GM12878 (cell line): ENCODE measurements at regions not wholly inside any gene's neighbourhood (a gene's known extent, or its start where the extent isn't known, plus 50 kb on each side); places are given as distances from the start of the nearest gene placed in this dataset.
A peak's percentile ranks its signal among the peaks of the same experiment; 100 is the strongest.

Experiments
- ASH2L ChIP-seq: fragments of 300-600, 200-600 bp; sonication (generic); IDR thresholded peaks from 2 replicates; pipeline ENCODE4 v1.6.1; 2017; ENCODE audit warnings: low read depth, mild to moderate bottlenecking, borderline replicate concordance
- BHLHE40 ChIP-seq, 2 experiments: fragments of 450-650 bp in 1 of 2; IDR thresholded peaks; 2 replicates each; pipeline ENCODE4 v1.6.1; 2011 to 2017; ENCODE audit warnings: low read depth in 2 of 2, borderline replicate concordance in 1 of 2, improper control_type of control experiment in 1 of 2, low read length in 1 of 2, mild to moderate bottlenecking in 1 of 2
- EP300 ChIP-seq, 2 experiments: fragments of 150-350 bp in 1 of 2; IDR thresholded peaks; 2 replicates each; pipeline ENCODE4 v1.6.1; 2011 to 2012; ENCODE audit warnings: low read depth in 2 of 2, low read length in 2 of 2, borderline replicate concordance in 1 of 2, improper control_type of control experiment in 1 of 2, inconsistent platforms in 1 of 2; ENCODE audit not compliant: control insufficient read depth in 1 of 2
- ESRRA ChIP-seq: IDR thresholded peaks from 2 replicates; pipeline ENCODE4 v1.6.1; 2012; ENCODE audit warnings: mild to moderate bottlenecking, low read length, improper control_type of control experiment
- FOXM1 ChIP-seq: IDR thresholded peaks from 2 replicates; pipeline ENCODE4 v1.6.1; 2012; ENCODE audit warnings: low read depth, mild to moderate bottlenecking, inconsistent platforms, low read length, moderate library complexity
- GABPA ChIP-seq: IDR thresholded peaks from 2 replicates; pipeline ENCODE4 v1.6.1; 2014; ENCODE audit warnings: antibody characterized with exemption, low read depth, mild to moderate bottlenecking, inconsistent platforms
- IKZF1 ChIP-seq: fragments of 450-650 bp; conservative IDR thresholded peaks from 2 replicates; pipeline ENCODE4 v1.6.1; 2017; ENCODE audit warnings: antibody characterized with exemption, mild to moderate bottlenecking
- IRF3 ChIP-seq: fragments of 450-650 bp; IDR thresholded peaks from 2 replicates; pipeline ENCODE4 v1.6.1; 2014; ENCODE audit warnings: mild to moderate bottlenecking
- POLR2AphosphoS5 ChIP-seq: IDR thresholded peaks from 2 replicates; pipeline ENCODE4 v1.6.1; 2011; ENCODE audit warnings: mild to moderate bottlenecking, low read length, inconsistent platforms
- POU2F2 ChIP-seq: IDR thresholded peaks from 3 replicates; pipeline ENCODE4 v1.6.1; 2011; ENCODE audit warnings: low read depth, mild to moderate bottlenecking, low read length, borderline replicate concordance
- RAD21 ChIP-seq: IDR thresholded peaks from 2 replicates; pipeline ENCODE4 v1.6.1; 2011; ENCODE audit warnings: mild to moderate bottlenecking, low read depth, low read length, moderate library complexity; ENCODE audit not compliant: insufficient read depth
- RAD51 ChIP-seq: fragments of 450-650 bp; IDR thresholded peaks from 2 replicates; pipeline ENCODE4 v1.6.1; 2016; ENCODE audit warnings: moderate library complexity, mild to moderate bottlenecking, inconsistent platforms
- RELB ChIP-seq: fragments of 450-650 bp; IDR thresholded peaks from 2 replicates; pipeline ENCODE4 v1.6.1; 2017; ENCODE audit warnings: low read depth, mild to moderate bottlenecking, moderate library complexity
- RUNX3 ChIP-seq: IDR thresholded peaks from 2 replicates; pipeline ENCODE4 v1.6.1; 2012; ENCODE audit warnings: low read length, inconsistent platforms
- SMAD5 ChIP-seq: IDR thresholded peaks from 2 replicates; pipeline ENCODE4 v1.6.1; 2016; ENCODE audit warnings: antibody characterized with exemption, low read depth
- SP1 ChIP-seq: IDR thresholded peaks from one replicate; pipeline ENCODE4 v1.6.1; 2011; ENCODE audit warnings: low read depth, low read length
- TBL1XR1 ChIP-seq: IDR thresholded peaks from 2 replicates; pipeline ENCODE4 v1.6.1; 2012; ENCODE audit warnings: low read depth, low read length, improper control_type of control experiment
- TCF7 ChIP-seq: IDR thresholded peaks from 2 replicates; pipeline ENCODE4 v1.6.1; 2014; ENCODE audit warnings: antibody characterized with exemption, borderline replicate concordance

- TF ChIP-seq IRF3 (no peak), RUNX3 (peak; percentile 87), RAD51 (no peak), TBL1XR1 (peak; percentile 96), ASH2L (0 out of 2 replicates have a peak, but pooled peaks have one; percentile 49), GABPA (peak; percentile 66), RAD21 (no peak), FOXM1 (peak; percentile 99), RELB (peak; percentile 72), EP300 (IDR thresholded peaks at IDR 0.05; ENCODE audit: borderline replicate concordance in 1 of 2, control insufficient read depth in 1 of 2, low read depth in 2 of 2, low read length in 2 of 2) (peak; percentile 67 to 81), BHLHE40 (IDR thresholded peaks at IDR 0.05; ENCODE audit: borderline replicate concordance in 1 of 2, low read depth in 2 of 2, low read length in 1 of 2) (peak; percentile 41 to 60), ESRRA (peak; percentile 90), SP1 (peak; percentile 45), TCF7 (peak; percentile 26; the same call in 1 of the 2 replicates), IKZF1 (peak; percentile 52), POU2F2 (peak; percentile 78; the same call in 1 of the 3 replicates), POLR2AphosphoS5 (no peak), SMAD5 (peak; percentile 81; the same call in 1 of the 2 replicates)
These were observed 385.3 kb downstream of the EPM2A start (continued) for GRCh38 chr6:145349950-145350510.
